ENCODE measurements at regions not wholly inside any gene's neighbourhood (a gene's known extent, or its start where the extent isn't known, plus 50 kb on each side); places are given as distances from the start of the nearest gene placed in this dataset.
A peak's percentile ranks its signal among the peaks of the same experiment; 100 is the strongest.

DNA sequence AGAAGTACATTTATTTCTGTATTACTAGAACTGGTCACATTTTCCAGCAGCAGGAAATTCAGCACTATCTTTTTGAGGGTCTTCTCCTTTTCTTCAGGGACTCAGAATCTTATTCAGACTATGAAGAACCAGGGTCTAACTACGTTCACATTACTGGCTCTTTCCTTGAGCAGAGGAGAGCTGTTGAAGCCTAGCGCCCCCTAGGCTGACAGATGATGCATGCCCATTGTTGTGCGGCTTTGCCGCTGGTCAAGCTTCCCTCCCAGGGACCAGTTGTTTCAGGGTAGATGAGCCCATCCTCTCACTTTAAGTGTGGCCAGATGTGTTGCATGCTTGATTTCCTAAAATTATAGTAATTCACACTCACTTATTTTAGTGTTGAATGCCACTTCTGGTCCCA is 168.2 kb upstream of the PDGFD start:
- Histone ChIP-seq H3K27me3 (ENCODE audit: control insufficient read depth, insufficient read depth, low read length) (no peaks in the 10 kb centered on the region), H3K9me3 (ENCODE audit: control insufficient read depth, insufficient read depth, low read depth, low read length) (no peaks in the 10 kb centered on the region), H3K4me1 (ENCODE audit: control insufficient read depth, extremely low read depth, insufficient read depth, low read length) (no peaks in the 10 kb centered on the region), H2AFZ (ENCODE audit: low read length) (no peak overlapping the region), H4K20me1 (ENCODE audit: control insufficient read depth, extremely low read depth, insufficient read depth, low read length) (no peaks in the 10 kb centered on the region), H3K36me3 (ENCODE audit: control insufficient read depth, insufficient read depth, low read length) (no peaks in the 10 kb centered on the region), H3K4me2 (ENCODE audit: extremely low read depth, insufficient read depth, low read length) (no peak overlapping the region), H3K79me2 (ENCODE audit: control insufficient read depth, insufficient read depth, low read length) (no peaks in the 10 kb centered on the region), H3K4me3 (replicated peaks in 1 of 4; ENCODE audit: control extremely low read depth in 1 of 4, insufficient read depth in 1 of 4, low read depth in 3 of 4, low read length in 4 of 4) (no peak overlapping the region), H3K27ac (ENCODE audit: insufficient read depth, low read length) (no peak overlapping the region), H3K9ac (ENCODE audit: insufficient read depth, low read length) (no peak overlapping the region)
- DNase-seq (ENCODE audit: low read depth in 2 of 2): no peak
- TF ChIP-seq EZH2 (IDR thresholded peaks at IDR 0.05; ENCODE audit: low read length, missing control alignments): no peak
- TF ChIP-seq CTCF (conservative IDR thresholded peaks at IDR 0.05 in 1 of 2, IDR thresholded peaks at IDR 0.05 in 1 of 2; ENCODE audit: low read depth in 1 of 2, low read length in 2 of 2): peak in 1 of 2 donors; percentile 4

- Histone ChIP-seq H3K4me3 (replicated peaks in 1 of 4; ENCODE audit: control extremely low read depth in 1 of 4, insufficient read depth in 1 of 4, low read depth in 3 of 4, low read length in 4 of 4) (no peak overlapping the region), H3K27me3 (ENCODE audit: control insufficient read depth, insufficient read depth, low read length) (no peaks in the 10 kb centered on the region), H3K9me3 (ENCODE audit: control insufficient read depth, insufficient read depth, low read depth, low read length) (no peaks in the 10 kb centered on the region), H3K79me2 (ENCODE audit: control insufficient read depth, insufficient read depth, low read length) (no peaks in the 10 kb centered on the region), H3K9ac (ENCODE audit: insufficient read depth, low read length) (no peak overlapping the region), H3K36me3 (ENCODE audit: control insufficient read depth, insufficient read depth, low read length) (no peaks in the 10 kb centered on the region), H4K20me1 (ENCODE audit: control insufficient read depth, extremely low read depth, insufficient read depth, low read length) (no peaks in the 10 kb centered on the region), H3K27ac (ENCODE audit: insufficient read depth, low read length) (no peak overlapping the region), H3K4me1 (ENCODE audit: control insufficient read depth, extremely low read depth, insufficient read depth, low read length) (no peaks in the 10 kb centered on the region), H2AFZ (ENCODE audit: low read length) (no peak overlapping the region), H3K4me2 (ENCODE audit: extremely low read depth, insufficient read depth, low read length) (no peak overlapping the region)
- no peak for DNase-seq (ENCODE audit: low read depth in 2 of 2)
- TF ChIP-seq EZH2 (IDR thresholded peaks at IDR 0.05; ENCODE audit: low read length, missing control alignments) (no peak), CTCF (conservative IDR thresholded peaks at IDR 0.05 in 1 of 2, IDR thresholded peaks at IDR 0.05 in 1 of 2; ENCODE audit: low read depth in 1 of 2, low read length in 2 of 2) (no peak)
These were observed 165.2 kb upstream of the PDGFD start for GRCh38 chr11:104329078-104329665.

GRCh38 chr11:104328512-104328907 is 164.6 kb upstream of the PDGFD start:
- Histone ChIP-seq H3K27me3 (ENCODE audit: control insufficient read depth, insufficient read depth, low read length) (no peaks in the 10 kb centered on the region), H3K9ac (ENCODE audit: insufficient read depth, low read length) (no peak overlapping the region), H3K79me2 (ENCODE audit: control insufficient read depth, insufficient read depth, low read length) (no peaks in the 10 kb centered on the region), H4K20me1 (ENCODE audit: control insufficient read depth, extremely low read depth, insufficient read depth, low read length) (no peaks in the 10 kb centered on the region), H2AFZ (ENCODE audit: low read length) (no peak overlapping the region), H3K4me3 (replicated peaks in 1 of 4; ENCODE audit: control extremely low read depth in 1 of 4, insufficient read depth in 1 of 4, low read depth in 3 of 4, low read length in 4 of 4) (no peak overlapping the region), H3K4me2 (ENCODE audit: extremely low read depth, insufficient read depth, low read length) (no peak overlapping the region), H3K27ac (ENCODE audit: insufficient read depth, low read length) (no peak overlapping the region), H3K9me3 (ENCODE audit: control insufficient read depth, insufficient read depth, low read depth, low read length) (no peaks in the 10 kb centered on the region), H3K36me3 (ENCODE audit: control insufficient read depth, insufficient read depth, low read length) (no peaks in the 10 kb centered on the region), H3K4me1 (ENCODE audit: control insufficient read depth, extremely low read depth, insufficient read depth, low read length) (no peaks in the 10 kb centered on the region)
- TF ChIP-seq EZH2 (IDR thresholded peaks at IDR 0.05; ENCODE audit: low read length, missing control alignments): no peak
- TF ChIP-seq CTCF (conservative IDR thresholded peaks at IDR 0.05 in 1 of 2, IDR thresholded peaks at IDR 0.05 in 1 of 2; ENCODE audit: low read depth in 1 of 2, low read length in 2 of 2): no peak
- DNase-seq (ENCODE audit: low read depth in 2 of 2): no peak
